OCI-LY1 (cell line): ENCODE measurements at regions not wholly inside any gene's neighbourhood (a gene's known extent, or its start where the extent isn't known, plus 50 kb on each side); places are given as distances from the start of the nearest gene placed in this dataset.

ENCODE experiments used
- CTCF ChIP-seq: fragments of 200-600 bp; sonication (generic), shearing (Covaris generic); IDR thresholded peaks from 2 replicates; pipeline ENCODE4 v1.5.1; 2017; ENCODE audit warnings: mild to moderate bottlenecking, antibody characterized with exemption, low read length, moderate library complexity, mixed read lengths
- EZH2 ChIP-seq: fragments of 200-600 bp; sonication (generic), shearing (Covaris generic); IDR thresholded peaks from 2 replicates; pipeline ENCODE4 v1.8.0; 2017; ENCODE audit warnings: borderline replicate concordance, mixed run types, mild to moderate bottlenecking, antibody characterized with exemption, low read length, moderate library complexity, mixed read lengths

- TF ChIP-seq CTCF, result no peak
- TF ChIP-seq EZH2, result no peak
Observed at GRCh38 chr14:27863166-27863565, 903.4 kb upstream of the FOXG1 start.
